ENCODE measurements at regions not wholly inside any gene's neighbourhood (a gene's known extent, or its start where the extent isn't known, plus 50 kb on each side); places are given as distances from the start of the nearest gene placed in this dataset.

- Histone ChIP-seq H3K27me3 (ENCODE audit: insufficient read depth, low read length) (no peaks in the 10 kb centered on the region), H3K36me3 (ENCODE audit: insufficient read depth, low read length) (peaks cover 4% of the 10 kb centered on the region), H3K4me3 (ENCODE audit: low read length) (no peak overlapping the region), H3K27ac (ENCODE audit: low read depth, low read length) (no peak overlapping the region), H3K4me1 (ENCODE audit: insufficient read depth, low read length) (peaks cover 6% of the 10 kb centered on the region), H3K9ac (ENCODE audit: low read depth, low read length) (no peak overlapping the region), H3K9me3 (ENCODE audit: insufficient read depth, low read depth, low read length) (no peaks in the 10 kb centered on the region)
- WGBS = 93% methylated on average over 3 of the region's 3 CpGs
These were observed 71.3 kb upstream of the PRDX6 start for GRCh38 chr1:173405834-173406233.

DNA sequence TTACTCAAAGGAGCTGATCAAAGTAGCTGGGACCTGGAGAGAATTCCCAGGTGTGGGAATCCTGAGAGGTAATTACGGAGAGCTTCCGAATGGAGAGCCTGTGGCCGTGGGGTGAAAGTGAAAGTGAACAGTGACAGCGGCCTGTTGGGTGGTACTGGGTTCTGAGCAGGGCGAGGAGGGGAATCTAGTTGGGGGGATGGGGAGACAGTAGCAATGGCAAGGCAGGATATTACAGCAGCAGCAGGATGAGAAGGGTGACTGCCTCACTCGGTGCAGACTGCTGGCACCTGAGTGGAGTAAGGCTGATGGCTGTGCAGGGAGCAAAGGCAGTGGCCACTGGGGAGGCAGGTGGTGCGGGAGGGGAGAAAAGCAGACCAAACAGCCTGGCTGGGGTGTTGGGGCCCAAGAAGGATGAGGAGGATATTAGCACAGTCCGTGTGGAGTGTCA lies 70.3 kb upstream of the PRDX6 start:
- Histone ChIP-seq H3K27ac (ENCODE audit: low read depth, low read length) (no peak overlapping the region), H3K4me1 (ENCODE audit: insufficient read depth, low read length) (no peaks in the 10 kb centered on the region), H3K27me3 (ENCODE audit: insufficient read depth, low read length) (no peaks in the 10 kb centered on the region), H3K9ac (ENCODE audit: low read depth, low read length) (no peak overlapping the region), H3K36me3 (ENCODE audit: insufficient read depth, low read length) (peaks cover 4% of the 10 kb centered on the region), H3K9me3 (ENCODE audit: insufficient read depth, low read depth, low read length) (no peaks in the 10 kb centered on the region), H3K4me3 (ENCODE audit: low read length) (no peak overlapping the region)
- 89% methylated on average over 8 of the region's 8 CpGs for WGBS

DNA sequence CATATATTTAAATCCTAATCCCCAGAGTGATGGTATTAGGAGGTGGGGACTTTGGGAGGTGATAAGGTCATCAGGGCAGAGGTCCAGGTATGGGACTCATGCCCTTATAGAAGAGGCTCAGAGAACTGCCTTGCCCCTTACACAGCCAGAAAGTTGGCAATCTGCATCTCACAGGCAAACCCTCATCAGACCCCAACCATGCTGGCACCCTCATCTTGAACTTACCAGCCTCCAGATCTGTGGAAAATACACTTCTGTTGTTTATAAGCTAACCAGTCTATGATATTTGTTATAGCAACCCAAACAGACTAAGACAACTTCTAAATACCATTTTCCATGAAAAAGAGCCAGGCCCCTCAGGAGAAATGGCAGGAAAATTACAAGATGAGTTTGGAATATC lies 69.3 kb upstream of the PRDX6 start:
- Histone ChIP-seq H3K9ac (ENCODE audit: low read depth, low read length) (no peak overlapping the region), H3K27me3 (ENCODE audit: insufficient read depth, low read length) (no peaks in the 10 kb centered on the region), H3K4me3 (ENCODE audit: low read length) (no peak overlapping the region), H3K9me3 (ENCODE audit: insufficient read depth, low read depth, low read length) (no peaks in the 10 kb centered on the region), H3K4me1 (ENCODE audit: insufficient read depth, low read length) (no peaks in the 10 kb centered on the region), H3K36me3 (ENCODE audit: insufficient read depth, low read length) (peaks cover 4% of the 10 kb centered on the region), H3K27ac (ENCODE audit: low read depth, low read length) (no peak overlapping the region)

DNA sequence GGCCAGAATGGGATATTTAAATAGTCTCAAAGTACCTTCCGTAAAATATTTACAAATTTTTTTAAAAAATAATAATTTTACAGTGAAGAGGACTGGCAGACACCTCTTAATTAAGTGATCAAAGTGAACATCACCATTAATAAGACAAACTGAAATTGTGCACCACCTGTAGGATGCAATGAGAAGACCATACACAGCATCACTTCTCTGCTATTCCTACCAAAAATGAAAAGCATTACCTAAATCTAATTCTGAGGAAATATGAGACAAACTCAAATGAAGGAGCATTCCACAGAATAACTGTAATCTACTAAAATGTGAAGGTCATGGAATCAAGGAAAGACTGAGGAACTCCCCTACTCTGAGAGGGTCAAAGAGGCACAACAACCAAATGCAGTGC lies 68.2 kb upstream of the PRDX6 start:
- peaks cover 4% of the 10 kb centered on the region for H3K36me3 ChIP-seq (ENCODE audit: insufficient read depth, low read length)
- H3K4me3 ChIP-seq (ENCODE audit: low read length) = no peak overlapping the region
- no peaks in the 10 kb centered on the region for H3K9me3 ChIP-seq (ENCODE audit: insufficient read depth, low read depth, low read length)
- H3K27me3 ChIP-seq (ENCODE audit: insufficient read depth, low read length) = no peaks in the 10 kb centered on the region
- H3K27ac ChIP-seq (ENCODE audit: low read depth, low read length) = no peak overlapping the region
- H3K9ac ChIP-seq (ENCODE audit: low read depth, low read length) = no peak overlapping the region
- no peaks in the 10 kb centered on the region for H3K4me1 ChIP-seq (ENCODE audit: insufficient read depth, low read length)
- no CpG with 5 or more reads among the region's 1 CpG for WGBS

DNA sequence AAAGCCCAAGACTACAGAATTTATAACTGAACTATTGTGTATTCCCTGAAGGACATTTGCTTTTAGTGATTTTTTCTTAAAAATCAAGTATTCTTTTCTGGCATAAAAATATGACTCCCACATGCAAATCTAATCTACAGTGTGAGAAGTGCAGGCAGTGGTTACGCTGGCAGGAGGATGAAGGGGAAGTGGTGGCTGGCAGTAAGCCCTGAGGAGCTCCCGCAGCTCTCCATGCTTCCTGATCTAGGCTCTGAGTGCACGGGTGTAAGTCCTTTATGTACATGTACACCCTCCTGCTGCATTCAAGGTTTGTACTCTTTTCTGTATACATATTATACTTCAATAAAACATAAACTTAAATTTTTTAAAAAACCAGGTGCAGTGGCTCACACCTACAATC lies 67.5 kb upstream of the PRDX6 start:
- no peak overlapping the region for H3K4me3 ChIP-seq (ENCODE audit: low read length)
- no peak overlapping the region for H3K9ac ChIP-seq (ENCODE audit: low read depth, low read length)
- H3K27me3 ChIP-seq (ENCODE audit: insufficient read depth, low read length) = no peaks in the 10 kb centered on the region
- H3K36me3 ChIP-seq (ENCODE audit: insufficient read depth, low read length) = peaks cover 4% of the 10 kb centered on the region
- H3K9me3 ChIP-seq (ENCODE audit: insufficient read depth, low read depth, low read length) = no peaks in the 10 kb centered on the region
- 87% methylated on average over 3 of the region's 3 CpGs for WGBS
- no peak overlapping the region for H3K27ac ChIP-seq (ENCODE audit: low read depth, low read length)
- H3K4me1 ChIP-seq (ENCODE audit: insufficient read depth, low read length) = no peaks in the 10 kb centered on the region

DNA sequence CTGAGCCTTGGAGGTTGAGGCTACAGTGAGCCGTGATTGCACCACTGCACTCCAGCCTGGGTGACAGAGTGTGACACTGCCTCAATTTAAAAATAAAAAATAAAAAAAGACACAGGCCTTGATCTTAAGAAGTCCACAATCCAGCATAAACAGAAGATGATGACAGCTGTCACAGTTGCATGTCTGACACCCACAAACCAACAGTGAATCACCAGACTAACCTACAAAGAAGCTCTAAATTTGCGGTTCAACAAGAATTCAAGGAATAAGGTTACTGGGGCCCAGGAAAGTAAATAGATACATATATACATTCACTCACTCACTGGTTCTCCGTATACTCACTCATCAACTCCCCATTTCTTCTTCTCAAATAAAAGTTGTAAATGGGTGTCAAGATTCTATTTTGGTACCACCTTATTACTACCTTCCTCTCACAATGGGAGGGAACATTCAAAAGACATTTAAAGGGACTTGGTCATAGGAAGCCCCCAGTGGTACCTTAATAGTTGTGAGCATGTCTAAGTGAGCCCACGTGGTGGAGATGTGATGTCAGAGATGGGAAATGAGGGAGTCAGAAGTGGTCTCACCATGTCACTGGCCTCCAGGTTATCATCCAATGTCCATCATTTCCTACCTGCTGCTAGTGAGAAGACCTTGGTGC lies 66.9 kb upstream of the PRDX6 start:
- no peak overlapping the region for H3K4me3 ChIP-seq (ENCODE audit: low read length)
- 87% methylated on average over 3 of the region's 4 CpGs for WGBS
- peaks cover 4% of the 10 kb centered on the region for H3K36me3 ChIP-seq (ENCODE audit: insufficient read depth, low read length)
- no peaks in the 10 kb centered on the region for H3K9me3 ChIP-seq (ENCODE audit: insufficient read depth, low read depth, low read length)
- H3K27ac ChIP-seq (ENCODE audit: low read depth, low read length) = no peak overlapping the region
- H3K27me3 ChIP-seq (ENCODE audit: insufficient read depth, low read length) = no peaks in the 10 kb centered on the region
- no peak overlapping the region for H3K9ac ChIP-seq (ENCODE audit: low read depth, low read length)
- H3K4me1 ChIP-seq (ENCODE audit: insufficient read depth, low read length) = no peaks in the 10 kb centered on the region

GRCh38 chr1:173410794-173411236 lies 66.3 kb upstream of the PRDX6 start:
- peaks cover 4% of the 10 kb centered on the region for H3K36me3 ChIP-seq (ENCODE audit: insufficient read depth, low read length)
- no peaks in the 10 kb centered on the region for H3K4me1 ChIP-seq (ENCODE audit: insufficient read depth, low read length)
- no peak overlapping the region for H3K4me3 ChIP-seq (ENCODE audit: low read length)
- H3K9ac ChIP-seq (ENCODE audit: low read depth, low read length) = no peak overlapping the region
- no peak overlapping the region for H3K27ac ChIP-seq (ENCODE audit: low read depth, low read length)
- no peaks in the 10 kb centered on the region for H3K27me3 ChIP-seq (ENCODE audit: insufficient read depth, low read length)
- H3K9me3 ChIP-seq (ENCODE audit: insufficient read depth, low read depth, low read length) = no peaks in the 10 kb centered on the region
- 97% methylated on average over 5 of the region's 5 CpGs for WGBS

- H3K4me3 ChIP-seq (ENCODE audit: low read length) = no peak overlapping the region
- WGBS = 93% methylated on average over 15 of the region's 17 CpGs
- H3K4me1 ChIP-seq (ENCODE audit: insufficient read depth, low read length) = no peaks in the 10 kb centered on the region
- H3K9ac ChIP-seq (ENCODE audit: low read depth, low read length) = no peak overlapping the region
- H3K36me3 ChIP-seq (ENCODE audit: insufficient read depth, low read length) = peaks cover 4% of the 10 kb centered on the region
- H3K27me3 ChIP-seq (ENCODE audit: insufficient read depth, low read length) = no peaks in the 10 kb centered on the region
- H3K27ac ChIP-seq (ENCODE audit: low read depth, low read length) = no peak overlapping the region
- no peaks in the 10 kb centered on the region for H3K9me3 ChIP-seq (ENCODE audit: insufficient read depth, low read depth, low read length)
These were observed 65.0 kb upstream of the PRDX6 start for GRCh38 chr1:173411835-173412742.

DNA sequence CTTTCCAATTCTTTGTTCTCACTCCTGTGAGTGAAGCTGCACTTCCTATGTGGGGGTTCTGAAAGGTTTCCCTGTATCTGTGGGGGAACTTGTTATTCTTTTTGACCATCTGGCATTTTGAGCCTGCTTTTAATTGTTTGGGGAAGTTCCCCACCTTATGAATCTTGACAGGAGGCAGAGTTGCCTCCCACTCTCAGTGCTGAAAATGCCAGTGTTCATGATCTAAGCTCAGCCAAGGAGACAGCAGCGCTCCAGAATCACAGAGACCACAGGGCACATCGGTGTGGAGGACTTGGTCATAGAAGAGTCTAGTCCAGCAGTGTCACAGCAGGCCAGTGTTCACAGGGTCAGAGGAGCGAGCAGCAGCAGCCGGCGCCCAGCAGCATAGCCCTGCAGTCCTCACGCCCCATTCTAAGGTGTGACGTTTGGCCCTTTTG lies 63.8 kb upstream of the PRDX6 start:
- Histone ChIP-seq H3K9ac (ENCODE audit: low read depth, low read length) (no peak overlapping the region), H3K9me3 (ENCODE audit: insufficient read depth, low read depth, low read length) (no peaks in the 10 kb centered on the region), H3K36me3 (ENCODE audit: insufficient read depth, low read length) (peaks cover 8% of the 10 kb centered on the region), H3K27ac (ENCODE audit: low read depth, low read length) (no peak overlapping the region), H3K4me3 (ENCODE audit: low read length) (no peak overlapping the region), H3K4me1 (ENCODE audit: insufficient read depth, low read length) (no peaks in the 10 kb centered on the region), H3K27me3 (ENCODE audit: insufficient read depth, low read length) (no peaks in the 10 kb centered on the region)
- WGBS = 95% methylated on average over 7 of the region's 7 CpGs

GRCh38 chr1:173414136-173414535 lies 63.0 kb upstream of the PRDX6 start:
- 99% methylated on average over 3 of the region's 3 CpGs for WGBS
- H3K4me3 ChIP-seq (ENCODE audit: low read length) = no peak overlapping the region
- no peaks in the 10 kb centered on the region for H3K27me3 ChIP-seq (ENCODE audit: insufficient read depth, low read length)
- no peak overlapping the region for H3K9ac ChIP-seq (ENCODE audit: low read depth, low read length)
- H3K27ac ChIP-seq (ENCODE audit: low read depth, low read length) = no peak overlapping the region
- H3K4me1 ChIP-seq (ENCODE audit: insufficient read depth, low read length) = no peaks in the 10 kb centered on the region
- peaks cover 8% of the 10 kb centered on the region for H3K36me3 ChIP-seq (ENCODE audit: insufficient read depth, low read length)
- H3K9me3 ChIP-seq (ENCODE audit: insufficient read depth, low read depth, low read length) = no peaks in the 10 kb centered on the region

DNA sequence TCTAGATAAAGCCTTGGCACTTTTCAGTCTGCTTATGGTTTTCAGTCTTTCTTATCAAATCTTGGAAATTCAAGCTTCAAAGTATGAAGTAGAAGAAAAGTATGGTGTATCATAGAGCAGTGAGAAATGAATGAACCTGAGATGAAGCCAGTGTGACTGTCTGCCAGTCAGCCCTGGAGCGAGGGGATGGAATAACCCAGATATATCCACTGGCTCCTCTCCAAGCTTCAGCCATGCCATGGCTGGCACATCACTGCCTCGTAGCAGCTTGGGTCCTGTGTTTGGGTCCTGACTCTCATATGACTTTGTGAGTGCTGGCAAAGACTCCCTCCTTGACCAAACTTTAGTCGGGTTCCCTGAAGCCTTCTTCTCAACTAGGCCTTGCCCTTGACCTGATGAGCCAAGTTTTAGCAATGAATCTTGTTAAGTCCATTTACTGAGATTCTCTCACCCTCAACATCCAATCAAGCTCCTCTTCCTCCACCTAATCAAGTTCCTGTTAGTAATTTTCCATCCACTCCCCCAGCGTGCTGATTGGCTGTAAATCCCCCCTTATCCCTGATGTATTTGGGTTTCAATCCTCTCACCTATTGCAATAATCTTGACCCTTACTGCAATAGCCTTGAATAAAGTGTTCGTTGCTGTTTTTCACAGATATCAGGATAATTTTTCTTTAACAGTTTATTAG lies 62.5 kb upstream of the PRDX6 start:
- Histone ChIP-seq H3K27me3 (ENCODE audit: insufficient read depth, low read length) (no peaks in the 10 kb centered on the region), H3K9me3 (ENCODE audit: insufficient read depth, low read depth, low read length) (no peaks in the 10 kb centered on the region), H3K4me1 (ENCODE audit: insufficient read depth, low read length) (0 out of 2 replicates have a peak, but pooled peaks cover under 1% of the 10 kb centered on the region), H3K27ac (ENCODE audit: low read depth, low read length) (no peak overlapping the region), H3K9ac (ENCODE audit: low read depth, low read length) (no peak overlapping the region), H3K36me3 (ENCODE audit: insufficient read depth, low read length) (peaks cover 8% of the 10 kb centered on the region), H3K4me3 (ENCODE audit: low read length) (no peak overlapping the region)
- 91% methylated on average over 5 of the region's 5 CpGs for WGBS
